Upper lobe of left lung (tissue), 6 donors: ENCODE measurements at regions not wholly inside any gene's neighbourhood (a gene's known extent, or its start where the extent isn't known, plus 50 kb on each side); places are given as distances from the start of the nearest gene placed in this dataset.

Experiments used
- ATAC-seq, 2 donors: fragments of 200-7000 bp; cut with Tn5 transposase; one replicate each; pipeline ENCODE4 v1.9.1; 2022; ENCODE audit warnings: mild to moderate bottlenecking in 2 of 2, moderate library complexity in 2 of 2; ENCODE audit not compliant: low FRiP score in 2 of 2
- DNase-seq, 2 donors: peaks; one replicate each; pipeline ENCODE4 v3.0.0-alpha.2; 2019 to 2020
- H3K27ac ChIP-seq, 4 donors: fragments of 200-600 bp; sonication (generic); one replicate each; pipeline ENCODE4 v1.5.1; 2016 to 2019
- H3K27me3 ChIP-seq, 4 donors: fragments of 200-600 bp; sonication (generic); one replicate each; pipeline ENCODE4 v1.5.1; 2017 to 2019
- H3K36me3 ChIP-seq, 4 donors: fragments of 200-600 bp; sonication (generic); one replicate each; pipeline ENCODE4 v1.5.1; 2016 to 2019
- H3K4me1 ChIP-seq, 4 donors: fragments of 200-600 bp; sonication (generic); one replicate each; pipeline ENCODE4 v1.5.1; 2018 to 2019
- H3K4me3 ChIP-seq, 4 donors: fragments of 200-600 bp; sonication (generic); one replicate each; pipeline ENCODE4 v1.5.1; 2017 to 2019; ENCODE audit warnings: mild to moderate bottlenecking in 2 of 4, moderate library complexity in 1 of 4
- H3K9me3 ChIP-seq, 4 donors: fragments of 200-600 bp; sonication (generic); one replicate each; pipeline ENCODE4 v1.5.1; 2018 to 2019
- CTCF ChIP-seq, 6 experiments: fragments of 450-650 bp in 4 of 6; fragments of 200-600 bp in 2 of 6; sonication (generic) in 2 of 6; IDR thresholded peaks; one replicate each; pipeline ENCODE4 v1.5.1; 2016 to 2019; ENCODE audit warnings: antibody characterized with exemption in 6 of 6
- EP300 ChIP-seq, 4 donors: sonication (generic); formaldehyde crosslinking; IDR thresholded peaks; one replicate each; pipeline ENCODE4 v1.5.1; 2017; ENCODE audit warnings: antibody characterized with exemption in 4 of 4, control low read depth in 2 of 4
- POLR2A ChIP-seq, 4 donors: fragments of 450-650 bp; IDR thresholded peaks; one replicate each; pipeline ENCODE4 v1.5.1; 2016 to 2017; ENCODE audit warnings: antibody characterized with exemption in 4 of 4, mild to moderate bottlenecking in 2 of 4
- POLR2AphosphoS5 ChIP-seq, 2 donors: sonication (generic); formaldehyde crosslinking; IDR thresholded peaks; one replicate each; pipeline ENCODE4 v1.5.1; 2017; ENCODE audit warnings: antibody characterized with exemption in 2 of 2
- WGBS, 2 donors: methylation state at CpG; one replicate each; pipeline ENCODE4 v1.1.5; 2017 to 2018; 5-methylcytosine and 5-hydroxymethylcytosine counted together
- small RNA-seq, 4 donors: library from RNA; depleted of rRNA; stranded (forward); fragments of <200 nt; gene quantifications; one replicate each; pipeline ENCODE3, GENCODE V24; 2016
- donor health status: DM: no; HTN: no; CAD: no; lungs with moderate emphysema.
- donor health status: DM: no; HTN: yes; CAD: no; lungs with severe emphysema.

- WGBS, 2 donors, result 85 to 86% methylated on average over 3 of the region's 3 CpGs
- ATAC-seq, result no peak
- Histone ChIP-seq H3K9me3 (no peaks in the 10 kb centered on the region), H3K4me1 (no peaks in the 10 kb centered on the region), H3K36me3 (no peaks in the 10 kb centered on the region), H3K27me3 (no peaks in the 10 kb centered on the region), H3K4me3 (no peak overlapping the region), H3K27ac (no peak overlapping the region)
- no peak for DNase-seq
- TF ChIP-seq POLR2AphosphoS5 (IDR thresholded peaks at IDR 0.05), result no peak
- TF ChIP-seq CTCF (IDR thresholded peaks at IDR 0.05), result no peak
- no peak for TF ChIP-seq POLR2A (IDR thresholded peaks at IDR 0.05)
- no peak for TF ChIP-seq EP300 (IDR thresholded peaks at IDR 0.05)
Measured at GRCh38 chr13:26811581-26811980, 51.0 kb upstream of the GPR12 start.

Small RNA genes in the stretch of these regions (small RNA-seq; reads per million reads assigned to genes)
- 0 reads per million in 4 donors for gene RPS21P8
